Panc1 (cell line): ENCODE measurements at regions not wholly inside any gene's neighbourhood (a gene's known extent, or its start where the extent isn't known, plus 50 kb on each side); places are given as distances from the start of the nearest gene placed in this dataset.

Source experiments
- CTCF ChIP-seq: fragments of 450-650 bp; IDR thresholded peaks from 2 replicates; pipeline ENCODE4 v1.5.1; 2017; ENCODE audit warnings: mild to moderate bottlenecking
- POLR2AphosphoS5 ChIP-seq: IDR thresholded peaks from 2 replicates; pipeline ENCODE4 v1.6.1; 2012; ENCODE audit warnings: mild to moderate bottlenecking, low read depth, low read length, moderate library complexity
- REST ChIP-seq, 2 experiments: IDR thresholded peaks; 2 replicates each; pipeline ENCODE4 v1.6.1; 2011 to 2012; ENCODE audit warnings: low read depth in 2 of 2, control low read depth in 1 of 2, low read length in 1 of 2, mild to moderate bottlenecking in 1 of 2, moderate library complexity in 1 of 2; ENCODE audit not compliant: insufficient read depth in 1 of 2
- SIN3A ChIP-seq: IDR thresholded peaks from 2 replicates; pipeline ENCODE4 v1.6.1; 2012; ENCODE audit warnings: low read depth, mild to moderate bottlenecking, low read length, moderate library complexity, borderline replicate concordance; ENCODE audit not compliant: insufficient read depth

GRCh38 chrX:67480789-67481188 is 63.0 kb upstream of the AR start:
- TF ChIP-seq CTCF: no peak
- TF ChIP-seq POLR2AphosphoS5: no peak
- no peak for TF ChIP-seq SIN3A
- TF ChIP-seq REST (IDR thresholded peaks at IDR 0.05; ENCODE audit: insufficient read depth in 1 of 2, low read depth in 2 of 2, low read length in 1 of 2): no peak
